ENCODE measurements at regions not wholly inside any gene's neighbourhood (a gene's known extent, or its start where the extent isn't known, plus 50 kb on each side); places are given as distances from the start of the nearest gene placed in this dataset.

DNA sequence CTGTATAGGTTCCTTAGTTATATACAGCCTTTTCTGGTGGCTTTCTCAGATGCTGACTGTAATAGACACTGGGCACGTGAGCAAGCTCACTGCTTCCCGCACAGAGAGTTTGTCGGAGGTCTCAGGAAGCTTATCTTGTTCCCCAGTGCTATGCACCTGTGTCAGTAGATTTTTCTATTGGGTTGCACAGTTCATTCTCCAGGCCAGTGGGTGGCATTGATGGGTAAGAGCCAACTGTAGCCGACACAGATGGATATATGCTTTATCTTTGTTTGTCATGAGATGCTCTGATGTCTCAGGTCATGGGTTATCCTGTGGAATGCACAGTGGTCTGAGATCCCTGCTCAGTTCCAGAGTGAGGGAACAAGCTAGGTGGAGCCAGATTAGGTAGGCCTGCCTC is 293.0 kb downstream of the GRB14 start:
- H3K4me3 ChIP-seq (ENCODE audit: control insufficient read depth, low read depth, low read length): no peak overlapping the region
- no peak for DNase-seq (ENCODE audit: low read depth)
- TF ChIP-seq, protein P1, sequence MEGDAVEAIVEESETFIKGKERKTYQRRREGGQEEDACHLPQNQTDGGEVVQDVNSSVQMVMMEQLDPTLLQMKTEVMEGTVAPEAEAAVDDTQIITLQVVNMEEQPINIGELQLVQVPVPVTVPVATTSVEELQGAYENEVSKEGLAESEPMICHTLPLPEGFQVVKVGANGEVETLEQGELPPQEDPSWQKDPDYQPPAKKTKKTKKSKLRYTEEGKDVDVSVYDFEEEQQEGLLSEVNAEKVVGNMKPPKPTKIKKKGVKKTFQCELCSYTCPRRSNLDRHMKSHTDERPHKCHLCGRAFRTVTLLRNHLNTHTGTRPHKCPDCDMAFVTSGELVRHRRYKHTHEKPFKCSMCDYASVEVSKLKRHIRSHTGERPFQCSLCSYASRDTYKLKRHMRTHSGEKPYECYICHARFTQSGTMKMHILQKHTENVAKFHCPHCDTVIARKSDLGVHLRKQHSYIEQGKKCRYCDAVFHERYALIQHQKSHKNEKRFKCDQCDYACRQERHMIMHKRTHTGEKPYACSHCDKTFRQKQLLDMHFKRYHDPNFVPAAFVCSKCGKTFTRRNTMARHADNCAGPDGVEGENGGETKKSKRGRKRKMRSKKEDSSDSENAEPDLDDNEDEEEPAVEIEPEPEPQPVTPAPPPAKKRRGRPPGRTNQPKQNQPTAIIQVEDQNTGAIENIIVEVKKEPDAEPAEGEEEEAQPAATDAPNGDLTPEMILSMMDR (IDR thresholded peaks at IDR 0.05; ENCODE audit: control insufficient read depth, insufficient read depth, low read depth, low read length, missing control alignments): no peak

DNA sequence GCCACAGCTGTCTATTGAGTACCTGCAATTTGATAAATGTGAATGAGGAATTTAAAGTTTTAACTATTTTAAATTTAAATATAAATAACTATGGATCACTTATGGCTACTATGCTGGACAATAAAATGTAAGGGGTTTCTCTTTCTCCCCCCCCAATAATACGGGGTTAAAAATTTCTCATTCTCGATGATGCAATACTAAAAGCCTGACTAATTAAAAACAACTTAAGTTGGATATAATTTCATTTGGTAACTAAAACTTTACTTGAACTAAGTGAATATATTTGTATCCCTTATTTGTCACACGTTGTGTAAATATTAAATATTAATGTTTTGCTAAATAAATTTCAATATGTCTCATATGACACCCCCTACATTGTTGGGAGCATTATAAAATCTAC is 297.3 kb downstream of the GRB14 start:
- H3K4me3 ChIP-seq (ENCODE audit: control insufficient read depth, low read depth, low read length): no peak overlapping the region
- no peak for DNase-seq (ENCODE audit: low read depth)
- TF ChIP-seq, protein P1 (IDR thresholded peaks at IDR 0.05; ENCODE audit: control insufficient read depth, insufficient read depth, low read depth, low read length, missing control alignments): no peak

DNA sequence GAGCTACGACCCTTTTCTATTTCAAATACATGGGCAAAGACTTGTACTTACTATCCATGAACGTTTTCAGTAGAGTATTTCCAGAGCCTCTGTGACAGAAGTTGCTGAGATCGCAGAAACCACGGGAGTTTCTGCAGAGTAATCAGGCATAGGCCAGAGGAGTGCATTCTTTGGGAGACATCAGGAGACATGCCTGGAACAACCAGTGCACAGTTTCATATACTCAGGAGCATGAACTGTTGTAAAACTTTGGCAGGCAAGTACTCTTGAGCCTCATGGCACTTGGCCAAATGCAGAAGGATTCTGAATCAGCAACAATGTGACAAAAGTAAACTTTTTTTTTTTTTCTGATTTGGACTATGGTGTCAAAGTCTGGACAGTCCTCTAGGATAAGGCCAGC is 307.1 kb downstream of the GRB14 start:
- H3K4me3 ChIP-seq (ENCODE audit: control insufficient read depth, low read depth, low read length): no peak overlapping the region
- no peak for DNase-seq (ENCODE audit: low read depth)
- TF ChIP-seq, protein P1 (IDR thresholded peaks at IDR 0.05; ENCODE audit: control insufficient read depth, insufficient read depth, low read depth, low read length, missing control alignments): no peak

DNA sequence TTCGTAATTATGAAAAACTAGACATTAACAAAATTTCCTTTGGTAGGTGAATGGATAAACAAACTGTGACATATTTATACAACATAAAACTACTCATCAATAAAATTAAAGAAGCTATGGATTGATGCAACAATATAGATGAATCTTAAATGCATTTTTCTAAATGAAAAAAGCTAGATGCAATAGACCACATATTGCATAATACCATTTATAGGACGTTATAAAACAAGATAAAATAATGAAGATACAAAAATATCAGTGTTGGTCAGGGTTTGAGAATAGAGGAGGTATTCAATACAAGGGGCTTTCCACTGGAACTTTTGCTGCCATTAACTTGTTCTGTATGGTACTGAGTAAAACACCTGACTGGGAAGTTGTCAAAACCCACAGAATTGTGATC is 314.4 kb downstream of the GRB14 start:
- DNase-seq (ENCODE audit: low read depth): no peak
- TF ChIP-seq, protein P1 (IDR thresholded peaks at IDR 0.05; ENCODE audit: control insufficient read depth, insufficient read depth, low read depth, low read length, missing control alignments): no peak
- H3K4me3 ChIP-seq (ENCODE audit: control insufficient read depth, low read depth, low read length): no peak overlapping the region

DNA sequence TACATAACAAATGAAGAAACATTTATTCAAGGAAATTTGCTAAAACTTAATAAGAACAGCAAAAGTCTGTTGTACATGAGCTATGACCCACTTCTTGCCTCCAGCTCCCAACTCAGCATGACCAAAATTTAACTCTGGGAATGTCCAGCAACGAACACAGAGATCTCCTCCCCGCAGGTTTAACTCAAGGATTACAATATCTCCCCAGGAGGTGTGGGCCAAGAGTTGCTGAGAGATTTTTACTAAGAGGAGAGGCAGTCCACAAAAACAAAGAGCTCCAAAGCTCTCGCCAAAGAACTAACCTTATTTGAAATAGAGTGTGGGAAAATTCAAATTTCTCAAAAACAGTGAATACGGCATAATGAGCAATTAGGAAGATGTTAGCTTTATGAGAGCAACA is 318.5 kb downstream of the GRB14 start:
- TF ChIP-seq, protein P1 (IDR thresholded peaks at IDR 0.05; ENCODE audit: control insufficient read depth, insufficient read depth, low read depth, low read length, missing control alignments): no peak
- DNase-seq (ENCODE audit: low read depth): no peak
- H3K4me3 ChIP-seq (ENCODE audit: control insufficient read depth, low read depth, low read length): no peak overlapping the region

DNA sequence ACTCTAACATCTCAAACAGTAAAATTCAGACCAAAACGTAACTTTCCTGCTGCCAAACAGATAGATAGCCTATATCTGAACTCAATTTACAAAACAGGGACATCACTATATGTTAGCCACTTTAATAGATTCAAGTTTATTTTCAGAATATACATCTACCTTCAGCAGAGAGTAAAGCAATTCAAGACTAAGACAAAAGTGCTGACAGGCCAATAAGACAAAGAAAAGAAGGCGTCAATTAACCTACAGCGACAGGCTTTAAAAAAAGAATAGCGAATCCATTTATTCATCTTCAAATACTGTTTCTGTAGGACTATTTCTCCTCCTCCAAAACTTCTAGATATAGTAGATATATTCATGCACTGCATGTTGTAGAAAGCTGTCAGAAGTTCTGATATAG is 333.0 kb downstream of the GRB14 start:
- H3K4me3 ChIP-seq (ENCODE audit: control insufficient read depth, low read depth, low read length): no peak overlapping the region
- TF ChIP-seq, protein P1 (IDR thresholded peaks at IDR 0.05; ENCODE audit: control insufficient read depth, insufficient read depth, low read depth, low read length, missing control alignments): no peak
- no peak for DNase-seq (ENCODE audit: low read depth)

DNA sequence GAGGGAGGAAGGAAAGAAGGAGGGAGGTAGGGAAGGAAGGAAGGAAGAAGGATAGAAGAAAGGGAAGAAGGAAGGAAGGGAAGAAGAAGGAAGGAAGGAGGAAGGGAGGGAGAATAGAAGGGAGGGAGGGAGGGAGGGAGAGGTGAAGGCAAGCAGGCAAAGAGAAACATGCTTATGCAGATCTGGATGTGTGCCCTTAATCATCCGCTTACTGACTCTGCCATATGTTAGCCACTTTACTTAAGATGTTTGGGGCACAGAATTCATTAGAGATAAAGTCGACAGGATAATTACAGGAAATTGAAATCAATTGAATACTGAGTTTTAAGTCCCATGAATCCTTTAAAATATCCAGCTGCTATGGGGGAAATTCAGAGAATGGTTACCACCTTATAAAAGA is 334.2 kb downstream of the GRB14 start:
- no peak overlapping the region for H3K4me3 ChIP-seq (ENCODE audit: control insufficient read depth, low read depth, low read length)
- TF ChIP-seq, protein P1 (IDR thresholded peaks at IDR 0.05; ENCODE audit: control insufficient read depth, insufficient read depth, low read depth, low read length, missing control alignments): no peak
- no peak for DNase-seq (ENCODE audit: low read depth)
